PC-3 (cell line): ENCODE measurements at regions not wholly inside any gene's neighbourhood (a gene's known extent, or its start where the extent isn't known, plus 50 kb on each side); places are given as distances from the start of the nearest gene placed in this dataset.

Experiments
- ATAC-seq: fragments of 200-7000 bp; cut with Tn5 transposase; 2 replicates; pipeline ENCODE4 v1.9.1; 2020; ENCODE audit warnings: mild to moderate bottlenecking, moderate library complexity
- BruUV-seq: library from RNA; stranded (reverse); fragments of 400-500 nt; replicated peaks from 2 replicates; lab custom pipeline; 2021; lab: Mats Ljungman, UMichigan
- CTCF ChIA-PET: fragments of 300-600 bp; sonication (Branson Sonifier 250); formaldehyde crosslinking; loops from one replicate; lab custom pipeline; 2022; ENCODE audit warnings: antibody characterized with exemption; lab: Charles Lee
- POLR2A ChIA-PET: fragments of 300-600 bp; sonication (Branson Sonifier 250); formaldehyde crosslinking; loops from one replicate; lab custom pipeline; 2022; ENCODE audit warnings: antibody characterized with exemption; ENCODE audit not compliant: unreplicated experiment; lab: Charles Lee
- DNase-seq: peaks from one replicate; pipeline ENCODE4 v3.0.0-alpha.2; 2015
- H2AFZ ChIP-seq: fragments of 300-600 bp; sonication (generic); 2 replicates; pipeline ENCODE4 v1.6.0; 2016; ENCODE audit warnings: antibody characterized with exemption, low read length
- H3F3A ChIP-seq: fragments of 300-600 bp; sonication (generic); one replicate; pipeline ENCODE4 v1.6.0; 2017; ENCODE audit warnings: antibody characterized with exemption, low read length, control low read depth, mild to moderate bottlenecking; ENCODE audit not compliant: unreplicated experiment
- H3K27ac ChIP-seq: fragments of 300-600 bp; sonication (generic); 2 replicates; pipeline ENCODE4 v1.5.1; 2016; ENCODE audit warnings: mild to moderate bottlenecking, low read length
- H3K27me3 ChIP-seq: fragments of 300-600 bp; sonication (generic); 2 replicates; pipeline ENCODE4 v1.6.1; 2016; ENCODE audit warnings: low read length, mixed read lengths
- H3K36me3 ChIP-seq: fragments of 300-600 bp; sonication (generic); 2 replicates; pipeline ENCODE4 v1.6.1; 2016; ENCODE audit warnings: low read depth, mixed run types, low read length, mixed read lengths
- H3K4me1 ChIP-seq: fragments of 300-600 bp; sonication (generic); 2 replicates; pipeline ENCODE4 v1.5.1; 2016; ENCODE audit warnings: low read length; ENCODE audit not compliant: insufficient read depth
- H3K4me2 ChIP-seq: fragments of 300-600 bp; sonication (generic); 2 replicates; pipeline ENCODE4 v1.6.0; 2016; ENCODE audit warnings: low read length
- H3K4me3 ChIP-seq: fragments of 300-600 bp; sonication (generic); 2 replicates; pipeline ENCODE4 v1.5.1; 2016; ENCODE audit warnings: mild to moderate bottlenecking, low read length, mixed read lengths
- H3K79me2 ChIP-seq: fragments of 300-600 bp; sonication (generic); 2 replicates; pipeline ENCODE4 v1.6.1; 2017; ENCODE audit warnings: low read length, mixed read lengths
- H3K9ac ChIP-seq: fragments of 300-600 bp; sonication (generic); 2 replicates; pipeline ENCODE4 v1.6.0; 2016; ENCODE audit warnings: mild to moderate bottlenecking, low read length
- H3K9me2 ChIP-seq: fragments of 300-600 bp; sonication (generic); replicated peaks from 2 replicates; pipeline ENCODE4 v1.6.1; 2016; ENCODE audit warnings: mixed run types, low read length, mixed read lengths
- H3K9me3 ChIP-seq: fragments of 300-600 bp; sonication (generic); 2 replicates; pipeline ENCODE4 v1.6.1; 2016; ENCODE audit warnings: low read length, mixed read lengths
- H4K20me1 ChIP-seq: fragments of 300-600 bp; sonication (generic); 2 replicates; pipeline ENCODE4 v1.6.1; 2016; ENCODE audit warnings: low read length, mixed read lengths
- CTCF ChIP-seq: fragments of 300-600 bp; sonication (generic); conservative IDR thresholded peaks from 2 replicates; pipeline ENCODE4 v1.5.1; 2017; ENCODE audit warnings: antibody characterized with exemption, low read depth, mild to moderate bottlenecking, low read length
- EZH2 ChIP-seq: fragments of 300-600 bp; sonication (generic); IDR thresholded peaks from one replicate; pipeline ENCODE4 v1.6.1; 2017; ENCODE audit warnings: antibody characterized with exemption, mild to moderate bottlenecking, low read length; ENCODE audit not compliant: unreplicated experiment
- EZH2phosphoT487 ChIP-seq: fragments of 300-600 bp; sonication (generic); IDR thresholded peaks from 2 replicates; pipeline ENCODE4 v1.6.1; 2018; ENCODE audit warnings: mild to moderate bottlenecking, antibody characterized with exemption, low read length, borderline replicate concordance
- intact Hi-C: fragments of 100-400 bp; cut with micrococcal nuclease; formaldehyde crosslinking; loops from 2 replicates; pipeline ENCODE4 v1.9.0; 2023

- Histone ChIP-seq H3K9me3 (no peaks in the 10 kb centered on the region), H4K20me1 (no peaks in the 10 kb centered on the region), H3K27me3 (no peaks in the 10 kb centered on the region), H3K27ac (no peak overlapping the region), H3K4me2 (no peak overlapping the region), H3K4me3 (no peak overlapping the region), H3K9me2 (no peaks in the 10 kb centered on the region), H3F3A (no peaks in the 10 kb centered on the region), H2AFZ (no peak overlapping the region), H3K36me3 (no peaks in the 10 kb centered on the region), H3K9ac (no peak overlapping the region), H3K4me1 (peaks cover 4% of the 10 kb centered on the region; the same call in 1 of the 2 replicates), H3K79me2 (no peaks in the 10 kb centered on the region)
- no peak for DNase-seq
- no TSS peak for BruUV-seq
- ChIA-PET CTCF (no interaction called here), POLR2A (no interaction called here)
- intact Hi-C loops, result no loop called here
- no peak for ATAC-seq
- TF ChIP-seq EZH2, result no peak
- TF ChIP-seq CTCF, result no peak
- TF ChIP-seq EZH2phosphoT487, result no peak
Measured at GRCh38 chr3:197350446-197350845, 52.0 kb upstream of the DLG1 start.

- CTCF ChIA-PET, result no interaction called here
- POLR2A ChIA-PET, result no interaction called here
- Histone ChIP-seq H2AFZ (no peak overlapping the region), H3K79me2 (no peaks in the 10 kb centered on the region), H4K20me1 (no peaks in the 10 kb centered on the region), H3K27me3 (no peaks in the 10 kb centered on the region), H3K4me1 (peaks cover 4% of the 10 kb centered on the region; the same call in 1 of the 2 replicates), H3K4me2 (no peak overlapping the region), H3F3A (no peaks in the 10 kb centered on the region), H3K4me3 (no peak overlapping the region), H3K36me3 (no peaks in the 10 kb centered on the region), H3K27ac (no peak overlapping the region), H3K9me3 (no peaks in the 10 kb centered on the region), H3K9me2 (no peaks in the 10 kb centered on the region), H3K9ac (no peak overlapping the region)
- ATAC-seq (no peak), DNase-seq (no peak)
- intact Hi-C loops, result no loop called here
- no TSS peak for BruUV-seq
- TF ChIP-seq CTCF (no peak), EZH2phosphoT487 (no peak), EZH2 (no peak)
Measured at GRCh38 chr3:197349368-197349767, 51.0 kb upstream of the DLG1 start.
